IPS DF 6.9 (cell line): ENCODE measurements at regions not wholly inside any gene's neighbourhood (a gene's known extent, or its start where the extent isn't known, plus 50 kb on each side); places are given as distances from the start of the nearest gene placed in this dataset.

Experiments
- DNase-seq: peaks from one replicate; pipeline ENCODE4 v3.0.0-alpha.2; 2013; ENCODE audit warnings: low read depth, low spot score
- H3K27ac ChIP-seq: one replicate; pipeline ENCODE4 v1.5.1; 2013; ENCODE audit warnings: low read length, control low read depth
- H3K27me3 ChIP-seq: 2 replicates; pipeline ENCODE4 v1.6.1; 2013; ENCODE audit warnings: mild to moderate bottlenecking, low read length; ENCODE audit not compliant: control insufficient read depth, insufficient read depth
- H3K36me3 ChIP-seq: 2 replicates; pipeline ENCODE4 v1.6.1; 2013; ENCODE audit warnings: low read length; ENCODE audit not compliant: control insufficient read depth, insufficient read depth
- H3K4me1 ChIP-seq: 2 replicates; pipeline ENCODE4 v1.6.1; 2013; ENCODE audit warnings: low read length; ENCODE audit not compliant: control insufficient read depth, insufficient read depth
- H3K4me3 ChIP-seq: 2 replicates; pipeline ENCODE4 v1.5.1; 2013; ENCODE audit warnings: mild to moderate bottlenecking, low read length
- H3K9me3 ChIP-seq: 2 replicates; pipeline ENCODE4 v1.6.1; 2013; ENCODE audit warnings: low read length, inconsistent platforms; ENCODE audit not compliant: control insufficient read depth, insufficient read depth
- WGBS: extraction: QIAGEN DNeasy Blood & Tissue Kit; methylation state at CpG from one replicate; pipeline ENCODE4 v1.1.7; 2013; ENCODE audit warnings: mixed read lengths, missing lambda C conversion rate; ENCODE audit not compliant: insufficient read length, insufficient coverage; 5-methylcytosine and 5-hydroxymethylcytosine counted together

GRCh38 chr11:56909080-56909479 lies 79.6 kb upstream of the OR5AK2 start:
- no peaks in the 10 kb centered on the region for H3K36me3 ChIP-seq
- H3K4me3 ChIP-seq, result no peak overlapping the region
- H3K27ac ChIP-seq, result no peak overlapping the region
- H3K9me3 ChIP-seq, result no peaks in the 10 kb centered on the region
- no peaks in the 10 kb centered on the region for H3K4me1 ChIP-seq
- DNase-seq, result no peak
- no peaks in the 10 kb centered on the region for H3K27me3 ChIP-seq
- no CpG with 5 or more reads among the region's 4 CpGs for WGBS

GRCh38 chr11:56906683-56907148 lies 82.0 kb upstream of the OR5AK2 start:
- WGBS, result no CpG with 5 or more reads among the region's 2 CpGs
- Histone ChIP-seq H3K27ac (no peak overlapping the region), H3K27me3 (no peaks in the 10 kb centered on the region), H3K36me3 (no peaks in the 10 kb centered on the region), H3K4me3 (no peak overlapping the region), H3K4me1 (no peaks in the 10 kb centered on the region), H3K9me3 (no peaks in the 10 kb centered on the region)
- no peak for DNase-seq

- Histone ChIP-seq H3K4me3 (no peak overlapping the region), H3K4me1 (no peaks in the 10 kb centered on the region), H3K27me3 (no peaks in the 10 kb centered on the region), H3K27ac (no peak overlapping the region), H3K36me3 (no peaks in the 10 kb centered on the region), H3K9me3 (no peaks in the 10 kb centered on the region)
- no peak for DNase-seq
- no CpG with 5 or more reads among the region's 1 CpG for WGBS
Measured at GRCh38 chr11:56905936-56906335, 82.8 kb upstream of the OR5AK2 start.

GRCh38 chr11:56905442-56905841 lies 83.3 kb upstream of the OR5AK2 start:
- no peaks in the 10 kb centered on the region for H3K27me3 ChIP-seq
- no peak overlapping the region for H3K4me3 ChIP-seq
- H3K4me1 ChIP-seq, result no peaks in the 10 kb centered on the region
- no peaks in the 10 kb centered on the region for H3K36me3 ChIP-seq
- no CpG with 5 or more reads among the region's 4 CpGs for WGBS
- no peak overlapping the region for H3K27ac ChIP-seq
- H3K9me3 ChIP-seq, result no peaks in the 10 kb centered on the region
- DNase-seq, result no peak

GRCh38 chr11:56898856-56899255 lies 89.9 kb upstream of the OR5AK2 start:
- no peak for DNase-seq
- H3K9me3 ChIP-seq, result no peaks in the 10 kb centered on the region
- no peaks in the 10 kb centered on the region for H3K4me1 ChIP-seq
- no peaks in the 10 kb centered on the region for H3K36me3 ChIP-seq
- peaks cover 2% of the 10 kb centered on the region; the same call in 1 of the 2 replicates for H3K27me3 ChIP-seq
- no peak overlapping the region for H3K27ac ChIP-seq
- no peak overlapping the region for H3K4me3 ChIP-seq
- WGBS, result no CpG with 5 or more reads among the region's 5 CpGs

GRCh38 chr11:56890584-56891305 lies 98.0 kb upstream of the OR5AK2 start:
- DNase-seq, result no peak
- Histone ChIP-seq H3K4me3 (no peak overlapping the region), H3K27me3 (no peaks in the 10 kb centered on the region), H3K4me1 (no peaks in the 10 kb centered on the region), H3K36me3 (no peaks in the 10 kb centered on the region), H3K27ac (no peak overlapping the region), H3K9me3 (no peaks in the 10 kb centered on the region)
- WGBS, result no CpG with 5 or more reads among the region's 9 CpGs

GRCh38 chr11:56889986-56890385 lies 98.7 kb upstream of the OR5AK2 start:
- WGBS, result no CpG with 5 or more reads among the region's 4 CpGs

GRCh38 chr11:56887940-56888339 lies 100.8 kb upstream of the OR5AK2 start:
- Histone ChIP-seq H3K4me1 (no peaks in the 10 kb centered on the region), H3K36me3 (no peaks in the 10 kb centered on the region), H3K9me3 (no peaks in the 10 kb centered on the region), H3K4me3 (no peak overlapping the region), H3K27me3 (no peaks in the 10 kb centered on the region), H3K27ac (no peak overlapping the region)
- DNase-seq, result no peak
- no CpG with 5 or more reads among the region's 3 CpGs for WGBS

More at GRCh38 chr11:56889986-56890385, 98.7 kb upstream of the OR5AK2 start:
- H3K36me3 ChIP-seq, result no peaks in the 10 kb centered on the region
- H3K27ac ChIP-seq, result no peak overlapping the region
- H3K4me3 ChIP-seq, result no peak overlapping the region
- H3K4me1 ChIP-seq, result no peaks in the 10 kb centered on the region
- DNase-seq, result no peak
- H3K27me3 ChIP-seq, result no peaks in the 10 kb centered on the region
- H3K9me3 ChIP-seq, result no peaks in the 10 kb centered on the region

- Histone ChIP-seq H3K27me3 (no peaks in the 10 kb centered on the region), H3K4me3 (no peak overlapping the region), H3K27ac (no peak overlapping the region), H3K9me3 (no peaks in the 10 kb centered on the region), H3K4me1 (no peaks in the 10 kb centered on the region), H3K36me3 (no peaks in the 10 kb centered on the region)
- WGBS, result no CpG with 5 or more reads among the region's 6 CpGs
- DNase-seq, result no peak
Measured at GRCh38 chr11:56886455-56886854, 102.3 kb upstream of the OR5AK2 start.

- Histone ChIP-seq H3K36me3 (no peaks in the 10 kb centered on the region), H3K27ac (no peak overlapping the region), H3K4me1 (no peaks in the 10 kb centered on the region), H3K4me3 (no peak overlapping the region), H3K27me3 (no peaks in the 10 kb centered on the region), H3K9me3 (no peaks in the 10 kb centered on the region)
- no CpG with 5 or more reads among the region's 2 CpGs for WGBS
- no peak for DNase-seq
Measured at GRCh38 chr11:56885854-56886253, 102.9 kb upstream of the OR5AK2 start.

GRCh38 chr11:56885177-56885576 lies 103.5 kb upstream of the OR5AK2 start:
- H3K4me1 ChIP-seq, result no peaks in the 10 kb centered on the region
- H3K4me3 ChIP-seq, result no peak overlapping the region
- H3K9me3 ChIP-seq, result no peaks in the 10 kb centered on the region
- no peak overlapping the region for H3K27ac ChIP-seq
- no peaks in the 10 kb centered on the region for H3K36me3 ChIP-seq
- no CpG with 5 or more reads among the region's 1 CpG for WGBS
- no peaks in the 10 kb centered on the region for H3K27me3 ChIP-seq
- DNase-seq, result no peak
